Esophagus muscularis mucosa (tissue), 3 donors: ENCODE measurements at regions not wholly inside any gene's neighbourhood (a gene's known extent, or its start where the extent isn't known, plus 50 kb on each side); places are given as distances from the start of the nearest gene placed in this dataset.

Experiments used
- POLR2A ChIP-seq: fragments of 450-650 bp; IDR thresholded peaks from one replicate; pipeline ENCODE4 v1.6.1; 2017; ENCODE audit warnings: antibody characterized with exemption, moderate library complexity, mild to moderate bottlenecking, low read depth
- POLR2AphosphoS5 ChIP-seq, 2 donors: sonication (generic); formaldehyde crosslinking; IDR thresholded peaks; one replicate each; pipeline ENCODE4 v1.6.1; 2017; ENCODE audit warnings: antibody characterized with exemption in 2 of 2
- TF ChIP-seq, protein P1 (sequence below), 3 experiments: fragments of 200-600 bp in 2 of 3; fragments of 450-650 bp in 1 of 3; sonication (generic) in 2 of 3; IDR thresholded peaks; one replicate each; pipeline ENCODE4 v1.5.1; 2017 to 2019; ENCODE audit warnings: antibody characterized with exemption in 3 of 3, mild to moderate bottlenecking in 2 of 3, moderate library complexity in 1 of 3

DNA sequence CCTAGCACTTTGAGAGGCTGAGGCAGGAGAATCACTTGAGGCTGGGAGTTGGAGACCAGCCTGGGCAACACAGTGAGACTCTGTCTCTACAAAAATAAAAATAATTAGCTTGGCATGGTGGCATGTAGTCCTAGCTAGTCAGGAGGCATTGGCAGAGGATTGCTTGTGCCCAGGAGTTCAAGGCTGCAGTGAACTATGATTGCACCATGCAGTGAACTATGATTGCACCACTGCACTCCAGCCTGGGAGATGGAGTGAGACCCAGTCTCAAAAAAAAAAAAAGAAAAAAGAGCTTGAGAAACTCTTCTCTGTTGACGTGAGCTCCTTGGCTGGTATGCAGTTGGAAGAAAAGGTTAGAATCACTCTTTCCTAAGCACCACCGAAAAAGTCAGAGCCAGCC lies 125.1 kb upstream of the TNP1 start:
- no peak for TF ChIP-seq POLR2AphosphoS5 (IDR thresholded peaks at IDR 0.05)
- TF ChIP-seq, protein P1, sequence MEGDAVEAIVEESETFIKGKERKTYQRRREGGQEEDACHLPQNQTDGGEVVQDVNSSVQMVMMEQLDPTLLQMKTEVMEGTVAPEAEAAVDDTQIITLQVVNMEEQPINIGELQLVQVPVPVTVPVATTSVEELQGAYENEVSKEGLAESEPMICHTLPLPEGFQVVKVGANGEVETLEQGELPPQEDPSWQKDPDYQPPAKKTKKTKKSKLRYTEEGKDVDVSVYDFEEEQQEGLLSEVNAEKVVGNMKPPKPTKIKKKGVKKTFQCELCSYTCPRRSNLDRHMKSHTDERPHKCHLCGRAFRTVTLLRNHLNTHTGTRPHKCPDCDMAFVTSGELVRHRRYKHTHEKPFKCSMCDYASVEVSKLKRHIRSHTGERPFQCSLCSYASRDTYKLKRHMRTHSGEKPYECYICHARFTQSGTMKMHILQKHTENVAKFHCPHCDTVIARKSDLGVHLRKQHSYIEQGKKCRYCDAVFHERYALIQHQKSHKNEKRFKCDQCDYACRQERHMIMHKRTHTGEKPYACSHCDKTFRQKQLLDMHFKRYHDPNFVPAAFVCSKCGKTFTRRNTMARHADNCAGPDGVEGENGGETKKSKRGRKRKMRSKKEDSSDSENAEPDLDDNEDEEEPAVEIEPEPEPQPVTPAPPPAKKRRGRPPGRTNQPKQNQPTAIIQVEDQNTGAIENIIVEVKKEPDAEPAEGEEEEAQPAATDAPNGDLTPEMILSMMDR (IDR thresholded peaks at IDR 0.05), result no peak
- TF ChIP-seq POLR2A, result no peak
